IMR-90 (cell line): ENCODE measurements at regions not wholly inside any gene's neighbourhood (a gene's known extent, or its start where the extent isn't known, plus 50 kb on each side); places are given as distances from the start of the nearest gene placed in this dataset.

Experiments
- ATAC-seq: fragments of 200-7000 bp; cut with Tn5 transposase; 2 replicates; pipeline ENCODE4 v1.9.1; 2020; ENCODE audit warnings: low read depth, mild to moderate bottlenecking, moderate library complexity
- BruUV-seq: library from RNA; stranded (reverse); fragments of 400-500 nt; replicated peaks from 2 replicates; lab custom pipeline; 2021; lab: Mats Ljungman, UMichigan
- CTCF ChIA-PET: fragments of 300-600 bp; formaldehyde crosslinking; extraction: SDS; loops from one replicate; lab custom pipeline; 2021; ENCODE audit warnings: antibody characterized with exemption; lab: Yijun Ruan, JAX
- POLR2A ChIA-PET: fragments of 300-600 bp; sonication (Branson Sonifier 250); formaldehyde crosslinking; loops from one replicate; lab custom pipeline; 2022; ENCODE audit warnings: antibody characterized with exemption; ENCODE audit not compliant: unreplicated experiment; lab: Charles Lee
- DNase-seq: peaks from one replicate; pipeline ENCODE4 v3.0.0; 2013
- H2AFZ ChIP-seq: replicated peaks from 2 replicates; pipeline ENCODE3; 2013; ENCODE audit warnings: low read length, mild to moderate bottlenecking; ENCODE audit not compliant: poor library complexity
- H2AK5ac ChIP-seq: 2 replicates; pipeline ENCODE4 v1.6.1; 2013; ENCODE audit warnings: low read depth, low read length, inconsistent platforms
- H2AK9ac ChIP-seq: replicated peaks from 2 replicates; pipeline ENCODE3; 2013; ENCODE audit warnings: mild to moderate bottlenecking, low read depth, low read length, moderate library complexity; ENCODE audit not compliant: poor library complexity
- H2BK120ac ChIP-seq: 2 replicates; pipeline ENCODE4 v1.6.1; 2013; ENCODE audit warnings: low read depth, low read length, inconsistent platforms
- H2BK15ac ChIP-seq: 3 replicates; pipeline ENCODE4 v1.6.1; 2013; ENCODE audit warnings: low read depth, low read length, inconsistent platforms
- H2BK20ac ChIP-seq: 2 replicates; pipeline ENCODE4 v1.6.1; 2013; ENCODE audit warnings: low read depth, mild to moderate bottlenecking, inconsistent platforms, low read length, moderate library complexity
- H2BK5ac ChIP-seq: 2 replicates; pipeline ENCODE4 v1.6.1; 2013; ENCODE audit warnings: mild to moderate bottlenecking, low read depth, low read length, inconsistent platforms; ENCODE audit not compliant: poor library complexity, severe bottlenecking
- H3K14ac ChIP-seq: replicated peaks from 2 replicates; pipeline ENCODE4 v1.6.1; 2013; ENCODE audit warnings: low read depth, low read length, inconsistent platforms
- H3K18ac ChIP-seq: 2 replicates; pipeline ENCODE4 v1.6.1; 2013; ENCODE audit warnings: low read depth, low read length, control low read depth
- H3K23ac ChIP-seq: 2 replicates; pipeline ENCODE4 v1.6.1; 2013; ENCODE audit warnings: low read depth, low read length, inconsistent platforms
- H3K27ac ChIP-seq: 2 replicates; pipeline ENCODE4 v1.5.1; 2013; ENCODE audit warnings: mild to moderate bottlenecking, control low read depth, low read length; ENCODE audit not compliant: insufficient read depth
- H3K27me3 ChIP-seq: 2 replicates; pipeline ENCODE4 v1.6.1; 2013; ENCODE audit warnings: low read length; ENCODE audit not compliant: control insufficient read depth, insufficient read depth
- H3K36me3 ChIP-seq: 2 replicates; pipeline ENCODE4 v1.6.1; 2013; ENCODE audit warnings: low read length, mixed read lengths; ENCODE audit not compliant: control insufficient read depth, insufficient read depth
- H3K4ac ChIP-seq: 2 replicates; pipeline ENCODE4 v1.6.1; 2013; ENCODE audit warnings: low read depth, low read length, inconsistent platforms
- H3K4me1 ChIP-seq: 2 replicates; pipeline ENCODE4 v1.6.1; 2013; ENCODE audit warnings: low read length, mixed read lengths; ENCODE audit not compliant: control insufficient read depth, insufficient read depth
- H3K4me2 ChIP-seq: 2 replicates; pipeline ENCODE4 v1.6.1; 2013; ENCODE audit warnings: low read depth, mild to moderate bottlenecking, control low read depth, low read length, moderate library complexity
- H3K4me3 ChIP-seq: 2 replicates; pipeline ENCODE4 v1.5.1; 2013; ENCODE audit warnings: low read depth, mild to moderate bottlenecking, control low read depth, low read length, moderate library complexity; ENCODE audit not compliant: insufficient read depth
- H3K56ac ChIP-seq: 2 replicates; pipeline ENCODE4 v1.6.1; 2013; ENCODE audit warnings: low read length, inconsistent platforms; ENCODE audit not compliant: insufficient read depth; ENCODE audit errors: extremely low read depth
- H3K79me1 ChIP-seq, 2 experiments: 2 replicates each; pipeline ENCODE4 v1.6.1; 2013; ENCODE audit warnings: low read length in 2 of 2, inconsistent platforms in 1 of 2, low read depth in 1 of 2
- H3K9ac ChIP-seq: 2 replicates; pipeline ENCODE4 v1.6.1; 2013; ENCODE audit warnings: low read depth, low read length, control low read depth
- H3K9me1 ChIP-seq: 2 replicates; pipeline ENCODE4 v1.6.1; 2013; ENCODE audit warnings: low read length, inconsistent platforms; ENCODE audit not compliant: insufficient read depth
- H3K9me3 ChIP-seq: 2 replicates; pipeline ENCODE4 v1.6.1; 2013; ENCODE audit warnings: low read length; ENCODE audit not compliant: control insufficient read depth, insufficient read depth
- H4K20me1 ChIP-seq: 2 replicates; pipeline ENCODE4 v1.6.1; 2013; ENCODE audit warnings: low read length, inconsistent platforms; ENCODE audit not compliant: insufficient read depth
- H4K5ac ChIP-seq: 2 replicates; pipeline ENCODE4 v1.6.1; 2013; ENCODE audit warnings: mild to moderate bottlenecking, low read depth, low read length, control low read depth
- H4K8ac ChIP-seq, 2 experiments: 2 replicates each; pipeline ENCODE4 v1.6.1; 2013; ENCODE audit warnings: low read depth in 2 of 2, low read length in 2 of 2, control low read depth in 1 of 2, inconsistent platforms in 1 of 2
- H4K91ac ChIP-seq: 2 replicates; pipeline ENCODE4 v1.6.1; 2013; ENCODE audit warnings: low read depth, low read length, inconsistent platforms; ENCODE audit not compliant: insufficient read depth
- BHLHE40 ChIP-seq: fragments of 150-350 bp; IDR thresholded peaks from 2 replicates; pipeline ENCODE4 v1.6.1; 2016; ENCODE audit warnings: mild to moderate bottlenecking, low read depth, low read length
- CTCF ChIP-seq: conservative IDR thresholded peaks from 2 replicates; pipeline ENCODE4 v1.5.1; 2012; ENCODE audit warnings: mild to moderate bottlenecking, low read depth, low read length, improper control_type of control experiment
- MAFK ChIP-seq: IDR thresholded peaks from 2 replicates; pipeline ENCODE4 v1.6.1; 2012; ENCODE audit warnings: low read depth, low read length, improper control_type of control experiment
- NFE2L2 ChIP-seq: fragments of 150-350 bp; IDR thresholded peaks from 2 replicates; pipeline ENCODE4 v1.6.1; 2016; ENCODE audit warnings: low read depth, mild to moderate bottlenecking, low read length
- RCOR1 ChIP-seq: IDR thresholded peaks from 2 replicates; pipeline ENCODE4 v1.6.1; 2012; ENCODE audit warnings: mild to moderate bottlenecking, low read length, improper control_type of control experiment; ENCODE audit not compliant: insufficient replicate concordance
- RFX5 ChIP-seq: IDR thresholded peaks from 2 replicates; pipeline ENCODE4 v1.8.0; 2012; ENCODE audit warnings: low read depth, mild to moderate bottlenecking, low read length, moderate library complexity
- WGBS, 2 experiments: methylation state at CpG; one replicate each; pipeline versions ENCODE4 v1.1.5 to v1.1.7; 2013; ENCODE audit warnings: missing lambda C conversion rate in 2 of 2; ENCODE audit not compliant: insufficient read length in 1 of 2; ENCODE audit errors: extremely low coverage in 2 of 2; 5-methylcytosine and 5-hydroxymethylcytosine counted together
- dilution Hi-C: fragments of 300-500 bp; cut with HindIII; formaldehyde crosslinking; loops from one replicate; pipeline ENCODE4 v1.14.3; 2018; ENCODE audit warnings: low sequenced_read_pairs; ENCODE audit not compliant: unreplicated experiment
- in situ Hi-C: fragments of 300-500 bp; cut with MboI; formaldehyde crosslinking; loops from 3 replicates; pipeline ENCODE4 v1.14.3; 2019; ENCODE audit warnings: low sequenced_read_pairs, inconsistent platforms, mixed read lengths
- intact Hi-C: fragments of 100-400 bp; cut with micrococcal nuclease; formaldehyde crosslinking; loops from 2 replicates; pipeline ENCODE4 v1.10.0; 2022
- TF ChIP-seq, protein P1 (sequence below): fragments of 150-350 bp; IDR thresholded peaks from 2 replicates; pipeline ENCODE4 v1.6.1; 2016; ENCODE audit warnings: low read depth, mild to moderate bottlenecking, low read length, moderate library complexity, borderline replicate concordance
- TF ChIP-seq, protein P2 (sequence below): fragments of 150-350 bp; IDR thresholded peaks from 2 replicates; pipeline ENCODE4 v1.6.1; 2017; ENCODE audit warnings: mild to moderate bottlenecking, antibody characterized with exemption, low read length, low read depth

- Histone ChIP-seq H3K9me3 (peaks cover 32% of the 10 kb centered on the region), H2BK15ac (no peak overlapping the region), H3K36me3 (no peaks in the 10 kb centered on the region), H3K27me3 (no peaks in the 10 kb centered on the region), H3K27ac (no peak overlapping the region), H3K4me1 (no peaks in the 10 kb centered on the region), H3K4me2 (no peak overlapping the region), H2BK20ac (no peak overlapping the region), H4K20me1 (no peaks in the 10 kb centered on the region), H3K4me3 (no peak overlapping the region), H3K4ac (no peak overlapping the region), H2AFZ (no peak overlapping the region), H3K9me1 (no peaks in the 10 kb centered on the region), H3K18ac (no peak overlapping the region), H2AK9ac (no peak overlapping the region), H3K9ac (no peak overlapping the region), H3K23ac (no peak overlapping the region), H3K56ac (no peak overlapping the region), H2BK120ac (no peak overlapping the region), H4K8ac (no peak overlapping the region), H3K79me1 (no peaks in the 10 kb centered on the region), H4K5ac (no peak overlapping the region), H3K14ac (no peak overlapping the region), H2BK5ac (no peak overlapping the region), H2AK5ac (no peak overlapping the region), H4K91ac (no peak overlapping the region)
- POLR2A ChIA-PET: no interaction called here
- intact Hi-C loops: no loop called here
- dilution Hi-C loops: no loop called here
- in situ Hi-C loops: no loop called here
- TF ChIP-seq MAFK: no peak
- TF ChIP-seq RCOR1: no peak
- no peak for TF ChIP-seq RFX5
- TF ChIP-seq CTCF: no peak
- TF ChIP-seq, protein P1, sequence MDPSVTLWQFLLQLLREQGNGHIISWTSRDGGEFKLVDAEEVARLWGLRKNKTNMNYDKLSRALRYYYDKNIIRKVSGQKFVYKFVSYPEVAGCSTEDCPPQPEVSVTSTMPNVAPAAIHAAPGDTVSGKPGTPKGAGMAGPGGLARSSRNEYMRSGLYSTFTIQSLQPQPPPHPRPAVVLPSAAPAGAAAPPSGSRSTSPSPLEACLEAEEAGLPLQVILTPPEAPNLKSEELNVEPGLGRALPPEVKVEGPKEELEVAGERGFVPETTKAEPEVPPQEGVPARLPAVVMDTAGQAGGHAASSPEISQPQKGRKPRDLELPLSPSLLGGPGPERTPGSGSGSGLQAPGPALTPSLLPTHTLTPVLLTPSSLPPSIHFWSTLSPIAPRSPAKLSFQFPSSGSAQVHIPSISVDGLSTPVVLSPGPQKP: no peak
- no peak for TF ChIP-seq NFE2L2
- TF ChIP-seq, protein P2, sequence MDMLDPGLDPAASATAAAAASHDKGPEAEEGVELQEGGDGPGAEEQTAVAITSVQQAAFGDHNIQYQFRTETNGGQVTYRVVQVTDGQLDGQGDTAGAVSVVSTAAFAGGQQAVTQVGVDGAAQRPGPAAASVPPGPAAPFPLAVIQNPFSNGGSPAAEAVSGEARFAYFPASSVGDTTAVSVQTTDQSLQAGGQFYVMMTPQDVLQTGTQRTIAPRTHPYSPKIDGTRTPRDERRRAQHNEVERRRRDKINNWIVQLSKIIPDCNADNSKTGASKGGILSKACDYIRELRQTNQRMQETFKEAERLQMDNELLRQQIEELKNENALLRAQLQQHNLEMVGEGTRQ: no peak
- TF ChIP-seq BHLHE40: no peak
- ATAC-seq (no peak), DNase-seq (no peak)
- BruUV-seq: no TSS peak
- 0% methylated on average over 1 of the region's 8 CpGs; no CpG with 5 or more reads in 1 of the 2 experiments for WGBS, 2 experiments
- CTCF ChIA-PET: no interaction called here
Observed at GRCh38 chr1:5734996-5735395, 257.2 kb downstream of the NPHP4 start.
